OCI-LY3 (cell line): ENCODE measurements at regions not wholly inside any gene's neighbourhood (a gene's known extent, or its start where the extent isn't known, plus 50 kb on each side); places are given as distances from the start of the nearest gene placed in this dataset.

Experiments used
- H2AFZ ChIP-seq: fragments of 200-600, 300-600 bp; shearing (Covaris generic); 2 replicates; pipeline ENCODE4 v1.6.0; 2014; ENCODE audit warnings: antibody characterized with exemption, low read depth, low read length
- H3K27ac ChIP-seq: fragments of 200-600, 300-600 bp; sonication (generic); 2 replicates; pipeline ENCODE4 v1.5.1; 2014; ENCODE audit warnings: mild to moderate bottlenecking, low read length, moderate library complexity, mixed read lengths
- H3K27me3 ChIP-seq: fragments of 200-600, 300-600 bp; sonication (generic); 2 replicates; pipeline ENCODE4 v1.6.1; 2014; ENCODE audit warnings: low read depth, low read length, mixed read lengths
- H3K36me3 ChIP-seq: fragments of 200-600, 300-600 bp; sonication (generic); replicated peaks from 2 replicates; pipeline ENCODE3; 2014; ENCODE audit warnings: low read depth, low read length, mixed read lengths
- H3K4me1 ChIP-seq: fragments of 300-600, 200-600 bp; sonication (generic); 2 replicates; pipeline ENCODE4 v1.6.1; 2014; ENCODE audit warnings: low read length, mixed read lengths
- H3K4me2 ChIP-seq: fragments of 200-600, 300-600 bp; sonication (generic); 2 replicates; pipeline ENCODE4 v1.6.1; 2014; ENCODE audit warnings: low read length, mixed read lengths
- H3K4me3 ChIP-seq: fragments of 300-600, 200-600 bp; sonication (generic); 2 replicates; pipeline ENCODE4 v1.5.1; 2014; ENCODE audit warnings: antibody characterized with exemption, mild to moderate bottlenecking, low read length, moderate library complexity
- H3K79me2 ChIP-seq: fragments of 300-600, 200-600 bp; shearing (Covaris generic); 2 replicates; pipeline ENCODE4 v1.6.1; 2014; ENCODE audit warnings: mild to moderate bottlenecking, low read length, mixed read lengths
- H3K9ac ChIP-seq: fragments of 300-600, 200-600 bp; shearing (Covaris generic); 2 replicates; pipeline ENCODE4 v1.6.0; 2014; ENCODE audit warnings: mild to moderate bottlenecking, low read length, moderate library complexity
- H3K9me3 ChIP-seq: fragments of 200-600, 300-600 bp; shearing (Covaris generic); 2 replicates; pipeline ENCODE4 v1.6.1; 2014; ENCODE audit warnings: low read length, mixed read lengths; ENCODE audit not compliant: insufficient read depth
- H4K20me1 ChIP-seq: fragments of 200-600, 300-600 bp; sonication (generic); 2 replicates; pipeline ENCODE4 v1.6.1; 2016; ENCODE audit warnings: low read length, mixed read lengths; ENCODE audit not compliant: insufficient read depth
- EZH2phosphoT487 ChIP-seq: fragments of 200-600 bp; shearing (Covaris generic); IDR thresholded peaks from 2 replicates; pipeline ENCODE4 v1.6.1; 2018; ENCODE audit warnings: antibody characterized with exemption, mixed run types, low read depth
- TF ChIP-seq, protein P1 (sequence below): fragments of 200-600, 300-600 bp; sonication (generic); IDR thresholded peaks from 2 replicates; pipeline ENCODE4 v1.5.1; 2014; ENCODE audit warnings: antibody characterized with exemption, low read length, low read depth

DNA sequence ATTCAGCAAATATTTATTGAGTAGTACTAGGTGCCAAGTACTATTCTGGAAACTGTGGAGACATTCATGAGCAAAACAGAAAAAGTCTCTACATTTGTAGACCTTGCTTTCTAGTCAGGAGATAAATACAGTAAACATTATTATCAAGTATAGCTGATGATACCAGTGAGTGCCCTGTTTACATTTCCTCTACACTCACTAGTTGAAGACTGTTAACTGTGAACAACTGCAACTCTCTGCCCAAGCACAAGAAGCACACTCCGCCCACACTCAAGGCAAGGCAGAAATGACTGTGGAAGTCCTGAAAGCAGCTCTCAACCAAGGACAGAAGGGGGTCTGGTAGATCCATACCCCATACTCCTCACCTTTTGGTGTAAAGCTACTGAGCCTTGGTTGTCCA is 837.0 kb downstream of the DIAPH3 start:
- Histone ChIP-seq H3K36me3 (no peaks in the 10 kb centered on the region), H2AFZ (no peak overlapping the region), H4K20me1 (no peaks in the 10 kb centered on the region), H3K27me3 (no peaks in the 10 kb centered on the region), H3K27ac (no peak overlapping the region), H3K4me3 (no peak overlapping the region), H3K4me1 (no peaks in the 10 kb centered on the region), H3K9me3 (no peaks in the 10 kb centered on the region), H3K9ac (no peak overlapping the region), H3K79me2 (no peaks in the 10 kb centered on the region), H3K4me2 (no peak overlapping the region)
- TF ChIP-seq EZH2phosphoT487 = no peak
- TF ChIP-seq, protein P1, sequence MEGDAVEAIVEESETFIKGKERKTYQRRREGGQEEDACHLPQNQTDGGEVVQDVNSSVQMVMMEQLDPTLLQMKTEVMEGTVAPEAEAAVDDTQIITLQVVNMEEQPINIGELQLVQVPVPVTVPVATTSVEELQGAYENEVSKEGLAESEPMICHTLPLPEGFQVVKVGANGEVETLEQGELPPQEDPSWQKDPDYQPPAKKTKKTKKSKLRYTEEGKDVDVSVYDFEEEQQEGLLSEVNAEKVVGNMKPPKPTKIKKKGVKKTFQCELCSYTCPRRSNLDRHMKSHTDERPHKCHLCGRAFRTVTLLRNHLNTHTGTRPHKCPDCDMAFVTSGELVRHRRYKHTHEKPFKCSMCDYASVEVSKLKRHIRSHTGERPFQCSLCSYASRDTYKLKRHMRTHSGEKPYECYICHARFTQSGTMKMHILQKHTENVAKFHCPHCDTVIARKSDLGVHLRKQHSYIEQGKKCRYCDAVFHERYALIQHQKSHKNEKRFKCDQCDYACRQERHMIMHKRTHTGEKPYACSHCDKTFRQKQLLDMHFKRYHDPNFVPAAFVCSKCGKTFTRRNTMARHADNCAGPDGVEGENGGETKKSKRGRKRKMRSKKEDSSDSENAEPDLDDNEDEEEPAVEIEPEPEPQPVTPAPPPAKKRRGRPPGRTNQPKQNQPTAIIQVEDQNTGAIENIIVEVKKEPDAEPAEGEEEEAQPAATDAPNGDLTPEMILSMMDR = no peak

DNA sequence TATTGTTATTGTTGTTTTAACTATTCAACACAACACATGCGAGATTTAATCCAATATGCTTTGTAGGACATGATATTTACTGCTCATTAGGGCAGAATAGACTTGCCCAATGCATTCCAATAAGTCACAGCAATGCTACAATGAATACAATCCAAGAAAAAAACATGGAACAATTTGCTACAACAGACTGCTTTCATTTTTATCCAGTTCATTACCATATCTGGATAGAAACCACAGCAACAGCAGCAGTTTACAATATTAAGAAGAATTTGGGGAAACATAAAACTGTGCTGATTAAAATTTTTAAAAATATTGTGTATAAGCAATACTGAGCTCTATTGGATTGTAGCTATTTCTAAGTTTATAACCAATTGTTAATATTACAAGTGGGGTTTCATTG is 833.0 kb downstream of the DIAPH3 start:
- Histone ChIP-seq H2AFZ (no peak overlapping the region), H3K9ac (no peak overlapping the region), H3K9me3 (no peaks in the 10 kb centered on the region), H4K20me1 (no peaks in the 10 kb centered on the region), H3K79me2 (no peaks in the 10 kb centered on the region), H3K36me3 (no peaks in the 10 kb centered on the region), H3K27ac (no peak overlapping the region), H3K27me3 (no peaks in the 10 kb centered on the region), H3K4me2 (no peak overlapping the region), H3K4me1 (0 out of 2 replicates have a peak, but pooled peaks cover 5% of the 10 kb centered on the region), H3K4me3 (no peak overlapping the region)
- TF ChIP-seq EZH2phosphoT487 = no peak
- TF ChIP-seq, protein P1 = no peak

DNA sequence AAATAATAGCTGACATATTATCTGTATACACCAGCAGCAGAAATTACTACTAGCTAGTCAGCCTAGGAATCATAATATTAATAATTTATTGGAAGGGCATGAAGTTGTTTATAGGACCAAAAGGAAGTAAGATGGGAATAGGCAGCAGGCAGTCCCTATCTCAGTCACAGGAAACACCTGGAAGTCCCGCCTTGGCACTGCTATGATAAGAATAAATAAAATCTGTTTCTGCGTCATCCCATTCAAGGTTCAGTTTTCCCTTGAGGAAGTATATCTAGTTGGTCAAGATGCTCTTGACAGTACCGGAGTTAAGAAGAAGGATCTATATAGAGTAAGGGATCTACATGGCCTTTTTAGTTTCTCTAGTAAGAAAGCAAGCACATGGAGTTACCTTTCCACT is 830.8 kb downstream of the DIAPH3 start:
- H3K4me2 ChIP-seq = no peak overlapping the region

DNA sequence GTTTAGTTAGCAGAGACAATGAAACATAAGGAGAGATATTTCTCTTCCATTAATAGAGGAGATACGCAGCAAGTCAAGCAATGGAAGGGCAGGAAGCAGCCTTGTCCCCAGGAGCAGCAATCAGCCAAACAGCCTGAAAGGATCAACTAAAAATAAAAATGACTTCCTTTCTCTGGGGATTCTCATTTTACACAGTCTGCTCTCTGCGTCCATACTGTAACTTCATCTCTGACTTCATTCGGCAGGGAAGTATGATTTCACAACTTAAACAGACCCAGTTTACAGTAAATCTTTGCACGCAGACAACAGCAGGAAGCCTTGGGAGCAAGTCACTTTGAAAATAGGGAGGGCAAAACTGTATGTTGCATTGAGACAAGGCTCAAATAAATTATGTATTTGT is 826.7 kb downstream of the DIAPH3 start:
- H3K9ac ChIP-seq = no peak overlapping the region
- no peak overlapping the region for H3K4me2 ChIP-seq
- H3K27me3 ChIP-seq = no peaks in the 10 kb centered on the region
- H3K9me3 ChIP-seq = no peaks in the 10 kb centered on the region
- no peak overlapping the region for H2AFZ ChIP-seq
- TF ChIP-seq EZH2phosphoT487 = no peak
- TF ChIP-seq, protein P1 = no peak
- no peaks in the 10 kb centered on the region for H4K20me1 ChIP-seq
- H3K27ac ChIP-seq = no peak overlapping the region
- no peaks in the 10 kb centered on the region for H3K36me3 ChIP-seq
- H3K4me3 ChIP-seq = no peak overlapping the region
- no peaks in the 10 kb centered on the region for H3K79me2 ChIP-seq
- H3K4me1 ChIP-seq = 0 out of 2 replicates have a peak, but pooled peaks cover 2% of the 10 kb centered on the region

More for the DNA sequence above, 830.8 kb downstream of the DIAPH3 start:
- no peak overlapping the region for H3K27ac ChIP-seq
- no peaks in the 10 kb centered on the region for H3K9me3 ChIP-seq
- no peak overlapping the region for H3K4me3 ChIP-seq
- no peaks in the 10 kb centered on the region for H3K36me3 ChIP-seq
- no peak overlapping the region for H2AFZ ChIP-seq
- H3K4me1 ChIP-seq = 0 out of 2 replicates have a peak, but pooled peaks cover 5% of the 10 kb centered on the region
- H4K20me1 ChIP-seq = no peaks in the 10 kb centered on the region
- no peaks in the 10 kb centered on the region for H3K79me2 ChIP-seq
- no peak for TF ChIP-seq EZH2phosphoT487
- TF ChIP-seq, protein P1 = no peak
- H3K9ac ChIP-seq = no peak overlapping the region
- H3K27me3 ChIP-seq = no peaks in the 10 kb centered on the region
